ENCODE measurements at regions not wholly inside any gene's neighbourhood (a gene's known extent, or its start where the extent isn't known, plus 50 kb on each side); places are given as distances from the start of the nearest gene placed in this dataset.
"Not testable (repeated sequence)": the region's sequence is repeated elsewhere in the genome, so short reads cannot be mapped to it uniquely, and the experiment has no call there.

DNA sequence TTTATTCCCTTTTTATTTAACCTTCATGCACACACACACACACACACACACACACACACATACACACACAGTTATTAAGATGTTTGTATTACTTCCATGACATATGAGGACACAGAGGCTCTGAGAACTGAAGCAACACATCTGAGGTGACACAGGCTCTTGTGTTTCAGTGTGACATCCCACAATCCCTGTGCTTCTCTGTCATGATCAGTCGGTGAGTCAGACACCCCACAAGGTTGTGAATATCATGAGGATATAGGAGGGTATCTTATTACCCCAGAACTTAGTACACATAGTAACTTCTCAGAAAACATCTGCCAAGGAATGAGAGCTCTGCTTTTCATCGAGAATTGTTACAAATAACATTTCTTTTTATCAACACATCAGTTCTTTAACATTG is 459.3 kb downstream of the PLPP3 start:
- no peak for DNase-seq (ENCODE audit: low spot score)

DNA sequence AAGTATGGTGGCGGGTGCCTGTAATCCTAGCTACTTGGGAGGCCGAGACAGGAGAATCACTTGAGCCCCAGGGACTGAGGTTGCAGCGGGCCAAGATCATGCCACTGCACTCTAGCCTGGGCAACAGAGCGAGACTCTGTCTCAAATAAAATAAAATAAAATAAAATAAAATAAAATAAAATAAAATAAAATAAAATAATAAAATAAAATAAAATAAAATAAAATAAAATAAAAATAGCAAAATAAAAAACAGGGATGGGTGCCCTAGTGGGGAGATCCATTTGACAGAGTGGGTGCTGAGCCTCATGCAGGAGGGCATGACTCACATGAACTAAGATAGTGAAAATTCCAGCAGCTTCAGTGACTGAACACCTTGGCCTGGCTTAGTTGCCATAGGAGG is 460.7 kb downstream of the PLPP3 start:
- not testable (repeated sequence) for DNase-seq (ENCODE audit: low spot score)

DNA sequence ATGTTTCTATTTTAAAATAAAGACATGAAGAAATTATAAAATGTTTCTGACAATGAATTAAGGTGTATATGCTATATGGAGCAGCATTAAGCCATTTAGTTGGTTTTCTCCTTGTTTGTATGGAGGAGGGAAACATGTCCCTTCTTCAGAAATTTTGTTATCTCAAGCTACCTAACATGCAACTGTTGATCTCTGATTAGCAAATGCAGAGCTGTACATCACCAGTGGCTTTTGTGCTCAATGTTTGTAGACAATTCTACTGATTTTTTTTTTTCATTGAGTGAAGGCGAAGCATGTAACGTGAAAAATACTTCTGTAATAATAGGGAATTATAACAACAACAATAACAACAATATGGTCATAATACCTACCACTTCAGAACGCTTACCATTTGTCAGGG is 463.7 kb downstream of the PLPP3 start:
- DNase-seq (ENCODE audit: low spot score) = no peak

DNA sequence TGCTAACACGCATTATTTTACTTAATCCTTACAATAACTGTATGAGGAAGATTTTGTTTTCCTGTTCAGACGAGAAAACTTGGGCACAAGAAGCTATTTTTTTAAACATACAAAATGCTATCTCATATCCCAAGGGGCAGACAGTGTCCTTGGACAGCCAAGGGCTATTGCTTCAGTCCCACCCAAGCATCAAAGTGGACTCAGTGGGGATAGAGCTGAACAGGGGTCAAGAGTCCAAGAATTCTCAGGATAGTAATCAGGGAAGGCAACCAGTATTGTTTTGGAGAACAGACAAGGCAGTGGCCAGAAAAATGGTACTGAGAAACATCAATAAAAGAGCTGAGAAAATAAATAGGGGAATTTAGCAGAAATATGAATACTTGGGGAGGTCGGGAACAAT is 465.7 kb downstream of the PLPP3 start:
- no peak for DNase-seq (ENCODE audit: low spot score)

DNA sequence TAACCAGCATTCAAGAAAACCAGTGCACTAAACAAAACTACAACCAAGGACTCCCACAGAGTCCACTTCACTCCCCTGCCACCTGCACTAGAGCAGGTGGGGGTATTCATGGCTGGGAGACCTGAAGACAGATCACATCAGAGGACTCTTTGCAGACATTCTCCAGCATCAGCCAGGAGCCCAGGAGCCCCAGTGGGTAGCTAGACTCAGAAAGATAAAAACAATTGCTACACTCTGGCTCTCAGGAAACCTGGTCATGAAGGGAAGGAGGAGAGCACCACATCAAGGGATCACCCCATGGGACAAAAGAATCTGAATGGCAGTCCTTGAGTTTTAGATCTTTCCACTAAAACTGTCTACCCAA is 472.1 kb downstream of the PLPP3 start:
- DNase-seq (ENCODE audit: low spot score) = no peak

DNA sequence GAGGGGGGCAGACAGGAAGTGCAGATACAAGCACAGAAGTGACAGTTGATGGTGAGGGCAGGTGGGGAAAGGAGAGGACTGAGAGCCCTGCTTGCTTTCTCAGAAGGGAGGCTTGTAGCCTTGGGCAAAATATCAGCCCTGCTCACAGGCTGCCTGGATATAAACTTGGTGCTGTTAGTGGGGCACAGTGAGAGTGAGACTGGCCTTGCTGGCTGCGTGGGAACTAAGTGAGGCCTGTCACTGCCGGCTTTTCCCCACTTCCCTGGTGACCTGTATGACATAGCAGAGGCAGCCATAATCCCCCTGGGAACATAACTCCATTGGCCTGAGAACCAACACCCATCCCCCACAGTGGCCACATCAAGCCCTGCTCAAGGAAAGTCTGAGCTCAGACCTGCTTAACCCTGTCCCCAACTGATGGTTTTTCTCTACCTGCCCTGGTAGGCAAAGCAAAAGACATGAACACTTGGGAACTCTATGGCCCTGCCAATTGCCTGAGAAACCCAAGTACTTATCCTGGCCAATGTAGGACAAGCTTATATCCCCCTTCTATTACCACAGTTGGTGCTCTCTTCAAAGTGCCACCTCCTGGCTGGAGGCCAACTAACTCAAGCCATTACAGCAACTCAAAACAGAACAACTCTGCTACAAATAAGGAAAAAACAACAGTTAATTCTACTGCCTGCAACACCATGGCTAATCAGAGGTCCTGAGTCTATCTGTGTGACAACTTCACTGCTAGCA is 472.7 kb downstream of the PLPP3 start:
- DNase-seq (ENCODE audit: low spot score) = no peak

DNA sequence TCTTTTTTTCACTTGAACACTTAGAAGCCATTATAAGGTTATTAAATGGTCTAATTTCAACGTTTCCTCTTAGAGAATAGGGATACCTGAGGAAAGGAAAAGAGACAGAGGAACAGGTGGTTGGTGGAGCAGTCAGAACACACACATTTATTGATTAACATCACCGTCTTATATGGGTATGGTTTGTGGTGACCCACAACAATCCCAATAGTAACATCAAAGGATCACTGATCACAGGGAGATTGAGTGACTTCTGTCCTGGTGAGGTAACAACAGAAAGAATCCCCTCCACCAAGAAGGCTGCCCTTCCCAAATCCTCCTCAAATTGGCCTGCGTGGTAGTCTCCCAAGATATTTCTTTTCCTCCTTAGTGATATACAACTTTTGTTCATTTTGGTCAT is 474.0 kb downstream of the PLPP3 start:
- DNase-seq (ENCODE audit: low spot score) = no peak

DNA sequence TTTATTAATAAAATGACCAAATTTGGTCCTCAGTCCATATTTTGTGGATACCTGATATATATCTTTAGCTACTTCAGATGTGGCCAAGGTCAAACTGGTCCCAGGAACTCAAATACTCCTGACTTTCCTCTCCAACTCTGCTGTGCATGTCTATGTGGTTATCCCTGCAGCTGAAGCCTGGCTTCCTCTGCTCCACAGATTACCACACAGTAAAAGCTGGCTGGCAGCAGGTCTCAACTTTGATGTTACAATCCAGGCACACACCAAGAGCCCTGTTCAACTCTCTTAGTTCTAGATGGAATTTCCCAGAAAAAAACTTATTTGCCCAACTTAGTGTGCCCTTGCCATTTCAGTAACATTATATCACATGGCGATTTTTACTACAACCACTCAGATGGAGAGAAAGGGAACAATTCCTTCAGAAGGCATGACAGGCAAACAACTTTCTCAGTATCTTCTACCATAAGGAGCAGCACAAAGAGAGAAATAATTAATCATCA is 479.5 kb downstream of the PLPP3 start:
- peak; percentile 53 for DNase-seq (ENCODE audit: low spot score)

DNA sequence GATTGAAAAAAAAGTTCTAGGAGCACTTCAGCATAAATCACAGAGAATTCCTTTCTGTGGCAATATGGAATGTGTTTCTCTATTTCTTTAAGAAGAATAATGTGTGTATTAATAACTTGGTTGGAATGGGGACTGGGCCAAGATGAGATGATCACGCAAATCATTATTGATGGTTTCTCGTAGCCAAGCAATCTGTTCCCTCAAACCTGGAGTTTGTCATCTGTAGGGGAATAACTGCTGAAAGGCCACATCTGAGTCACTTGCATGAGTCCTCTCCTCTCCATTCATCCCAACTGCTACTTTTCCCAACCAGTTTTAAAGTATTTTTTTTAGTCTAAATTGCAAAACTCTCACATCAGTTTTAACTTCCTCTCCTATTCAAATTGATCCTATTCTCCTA is 480.4 kb downstream of the PLPP3 start:
- DNase-seq (ENCODE audit: low spot score) = peak; percentile 87

DNA sequence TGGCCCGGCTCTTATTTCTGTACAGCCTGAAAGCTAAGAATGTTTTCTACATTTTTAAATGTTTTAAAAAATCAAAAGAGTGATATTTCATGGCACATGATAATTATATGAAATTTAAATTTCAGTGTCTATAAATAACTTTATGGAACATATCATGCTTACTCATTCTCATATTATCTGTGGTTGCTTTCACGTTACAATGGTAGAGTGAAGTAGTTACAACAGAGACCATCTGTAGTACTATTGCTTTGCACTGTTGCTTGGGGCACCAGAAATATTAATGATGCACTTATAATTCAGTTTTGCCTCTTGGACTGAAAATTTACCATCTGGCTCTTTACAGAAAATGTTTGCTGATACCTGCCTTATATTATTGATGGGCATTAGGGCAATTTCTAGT is 481.6 kb downstream of the PLPP3 start:
- no peak for DNase-seq (ENCODE audit: low spot score)

DNA sequence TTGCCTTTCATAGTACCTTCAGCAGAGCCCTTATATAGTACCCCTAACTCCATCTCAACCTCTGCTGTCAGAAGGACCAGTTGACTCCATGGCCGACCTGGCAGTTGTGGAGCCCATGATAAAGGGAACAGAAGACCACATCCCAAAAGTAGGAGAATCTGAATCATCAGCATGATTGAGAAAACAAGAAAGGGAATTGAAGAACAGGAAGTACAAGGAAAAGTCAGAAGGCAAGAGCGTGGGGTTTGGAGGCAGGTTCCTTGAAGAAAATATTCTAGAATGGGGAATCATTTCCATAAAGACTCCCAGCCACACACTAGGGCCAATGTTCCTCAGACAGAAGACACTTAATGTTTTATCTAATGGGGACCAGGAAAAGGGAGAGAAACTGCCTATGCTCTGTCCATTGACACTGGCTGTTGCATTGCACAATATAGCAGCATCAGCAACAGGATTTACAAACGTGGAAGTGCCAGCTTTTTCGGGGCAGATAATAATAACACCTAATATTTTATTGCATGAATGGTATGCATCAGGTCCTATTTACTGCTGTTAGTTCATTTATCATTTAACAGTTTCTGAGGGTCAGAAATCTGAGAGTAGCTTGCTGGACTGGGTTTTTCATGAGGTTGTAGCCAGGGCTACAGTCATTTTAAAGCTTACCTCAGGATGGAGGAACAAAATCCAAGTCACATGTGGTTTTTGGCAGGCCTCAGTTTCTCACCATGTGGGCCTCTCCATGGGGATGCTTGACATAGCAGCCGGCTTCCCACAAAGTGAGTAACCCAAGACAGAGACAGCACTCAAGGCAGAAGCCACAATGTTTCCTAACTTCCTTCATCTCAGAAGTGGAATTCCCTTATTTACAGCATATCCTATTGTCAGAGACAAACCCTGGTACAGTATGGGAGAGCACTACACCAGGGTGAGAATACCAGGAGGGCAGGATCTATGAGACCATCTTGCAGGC is 483.4 kb downstream of the PLPP3 start:
- peak; percentile 81 for DNase-seq (ENCODE audit: low spot score)

DNA sequence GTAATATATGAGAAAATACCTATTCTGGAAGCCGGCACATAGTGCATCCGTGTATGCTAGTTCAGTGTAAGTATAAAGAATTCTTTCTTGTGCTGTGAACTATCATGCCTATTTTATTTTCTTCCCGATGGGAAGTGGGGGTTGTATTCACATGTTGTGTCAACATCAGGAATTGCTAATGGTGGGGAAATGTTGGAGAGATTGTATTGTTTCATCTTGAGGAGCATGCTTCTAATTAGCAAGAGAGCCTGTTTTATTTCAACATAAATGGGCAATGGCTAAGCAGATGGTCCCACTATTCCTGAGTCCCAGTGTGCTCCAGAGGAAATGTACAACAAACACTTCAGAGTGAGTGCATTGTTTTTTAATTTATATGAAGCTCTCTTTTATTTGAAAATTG is 485.2 kb downstream of the PLPP3 start:
- DNase-seq (ENCODE audit: low spot score) = peak; percentile 45

DNA sequence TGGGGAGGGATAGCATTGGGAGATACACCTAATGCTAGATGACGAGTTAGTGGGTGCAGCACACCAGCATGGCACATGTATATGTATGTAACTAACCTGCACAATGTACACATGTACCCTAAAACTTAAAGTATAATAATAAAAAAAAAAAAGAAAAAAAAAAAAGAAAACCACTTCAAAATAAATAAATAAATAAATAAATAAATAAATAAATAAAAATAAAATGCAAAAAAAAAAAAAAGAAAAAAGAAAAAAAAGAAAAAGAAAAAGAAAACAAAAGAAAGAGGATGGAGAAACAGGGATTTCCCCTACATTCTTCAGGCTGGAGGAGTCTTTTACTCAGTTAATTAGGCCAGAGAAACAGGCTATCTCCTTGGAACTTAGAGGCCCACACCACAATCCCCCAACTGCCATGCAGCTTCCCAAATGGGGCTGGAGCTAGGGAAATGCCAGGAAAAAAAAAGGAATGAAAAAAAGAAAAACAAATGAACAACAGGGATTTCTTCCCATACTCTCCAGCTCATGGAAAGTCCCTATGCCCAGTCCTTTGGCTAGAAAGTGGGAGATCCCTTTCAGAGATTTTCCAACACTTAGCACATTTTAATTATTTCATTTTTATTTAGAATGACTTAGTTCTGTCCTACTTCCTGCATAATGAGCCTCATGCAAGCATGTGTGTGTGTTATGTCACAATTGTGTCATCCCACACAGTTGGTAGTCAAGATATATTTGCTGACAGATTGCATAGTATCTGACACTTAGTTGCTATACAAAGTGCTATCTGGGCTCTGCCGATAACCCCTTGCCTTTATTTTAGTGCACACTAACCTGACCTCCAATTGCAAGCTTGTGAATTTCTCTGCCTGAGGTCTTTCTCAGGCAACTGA is 486.4 kb downstream of the PLPP3 start:
- DNase-seq (ENCODE audit: low spot score) = no peak

DNA sequence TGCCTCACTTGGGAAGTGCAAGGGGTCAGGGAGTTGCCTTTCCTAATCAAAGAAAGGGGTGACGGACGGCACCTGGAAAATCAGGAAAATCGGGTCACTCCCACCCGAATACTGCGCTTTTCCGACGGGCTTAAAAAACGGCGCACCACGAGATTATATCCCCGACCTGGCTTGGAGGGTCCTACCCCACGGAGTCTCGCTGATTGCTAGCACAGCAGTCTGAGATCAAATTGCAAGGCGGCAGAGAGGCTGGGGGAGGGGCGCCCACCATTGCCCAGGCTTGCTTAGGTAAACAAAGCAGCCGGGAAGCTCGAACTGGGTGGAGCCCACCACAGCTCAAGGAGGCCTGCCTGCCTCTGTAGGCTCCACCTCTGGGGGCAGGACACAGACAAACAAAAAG is 489.5 kb downstream of the PLPP3 start:
- not testable (repeated sequence) for DNase-seq (ENCODE audit: low spot score)

DNA sequence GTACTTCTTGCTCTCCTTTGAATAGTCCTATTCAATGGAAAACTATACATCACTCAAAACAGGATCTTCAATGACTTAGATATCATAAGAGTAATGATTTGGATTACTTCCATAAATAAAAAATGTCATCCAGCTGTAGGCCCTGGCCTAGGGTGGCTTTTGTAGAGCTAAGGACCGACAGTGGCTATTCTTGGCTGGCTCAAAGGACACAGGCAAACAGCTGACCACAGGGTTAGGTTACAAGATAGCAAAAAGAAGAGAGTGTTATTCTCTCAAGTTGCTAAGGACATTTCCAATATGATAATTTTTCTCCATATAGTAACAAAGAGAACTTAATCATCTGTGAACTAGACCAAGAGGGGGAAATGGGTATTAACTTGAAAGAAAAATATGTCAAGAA is 495.1 kb downstream of the PLPP3 start:
- DNase-seq (ENCODE audit: low spot score) = no peak

DNA sequence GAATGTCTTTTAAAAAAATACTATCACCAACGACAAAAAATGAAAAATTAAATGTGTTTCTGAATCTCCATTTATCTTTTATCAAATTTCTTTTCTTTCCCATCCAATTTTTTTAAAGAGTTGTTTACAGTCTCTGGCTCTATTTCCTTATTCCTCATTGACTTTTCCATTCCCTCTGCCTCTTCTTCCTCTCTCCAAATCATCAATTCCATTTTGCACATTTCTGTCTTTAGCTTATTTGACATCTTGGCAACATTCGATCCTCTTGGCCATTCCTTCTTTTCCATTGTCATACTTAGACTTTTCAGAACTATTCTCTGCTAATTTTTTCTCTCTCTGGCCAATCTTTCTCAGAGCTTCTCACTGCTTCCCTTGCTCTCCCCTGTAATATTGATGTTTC is 497.6 kb downstream of the PLPP3 start:
- no peak for DNase-seq (ENCODE audit: low spot score)

DNA sequence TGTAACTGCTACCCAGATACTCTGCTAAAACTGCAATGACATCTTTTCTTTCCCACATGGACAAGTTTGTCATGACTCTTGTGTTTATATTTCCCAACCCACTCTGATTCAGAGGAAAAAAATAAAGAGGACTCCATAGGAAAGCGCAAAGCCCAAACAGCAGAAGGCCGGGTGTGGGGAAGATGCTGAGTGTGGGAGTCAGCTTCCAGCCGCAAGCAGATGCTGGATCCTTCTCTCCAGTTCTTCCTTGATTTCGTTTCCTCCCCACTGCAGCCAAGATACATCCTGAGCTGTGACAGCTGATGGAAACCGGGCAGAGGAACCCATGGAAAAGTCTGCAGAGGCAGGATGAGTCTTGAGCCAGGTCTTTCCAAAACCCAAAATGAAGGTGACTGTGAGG is 498.2 kb downstream of the PLPP3 start:
- peak; percentile 87 for DNase-seq (ENCODE audit: low spot score)

DNA sequence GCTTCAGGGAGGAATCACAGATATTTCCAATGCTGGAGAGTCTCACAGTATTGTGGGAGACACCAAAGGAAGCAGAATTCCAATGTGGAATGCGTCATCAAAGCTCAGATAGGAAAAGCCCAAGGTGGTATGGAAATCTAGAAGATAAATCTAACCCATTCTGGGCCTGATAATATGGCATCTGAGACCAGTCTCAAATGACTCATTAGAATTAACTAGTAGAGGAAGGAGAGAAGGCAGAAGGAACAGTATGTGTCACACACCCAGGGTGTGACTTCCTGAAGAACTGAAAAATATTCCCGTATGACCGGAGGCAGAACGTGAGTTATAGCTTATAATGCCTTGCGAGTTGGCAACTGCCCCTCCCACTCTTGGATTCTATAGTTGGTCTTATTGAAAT is 499.2 kb downstream of the PLPP3 start:
- DNase-seq (ENCODE audit: low spot score) = peak; percentile 36

DNA sequence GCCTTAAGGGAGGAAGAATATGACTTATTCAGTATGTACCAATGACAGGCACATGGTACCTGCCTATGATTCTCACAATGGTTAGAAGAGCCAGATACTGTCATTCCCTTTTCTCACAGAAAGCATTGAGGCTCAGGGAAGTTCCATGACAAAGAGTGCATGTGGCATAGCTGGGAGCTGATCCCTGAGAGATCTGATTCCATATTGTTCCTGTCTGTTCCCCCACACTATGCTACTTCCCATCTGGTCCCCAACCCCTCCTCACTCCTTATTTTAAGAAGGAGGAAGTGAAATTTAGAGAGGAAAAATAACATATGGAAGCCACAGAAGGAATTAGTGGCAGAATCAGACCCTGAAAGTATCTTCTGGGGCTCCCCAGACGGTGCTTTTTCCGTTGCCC is 500.0 kb downstream of the PLPP3 start:
- DNase-seq (ENCODE audit: low spot score) = no peak

DNA sequence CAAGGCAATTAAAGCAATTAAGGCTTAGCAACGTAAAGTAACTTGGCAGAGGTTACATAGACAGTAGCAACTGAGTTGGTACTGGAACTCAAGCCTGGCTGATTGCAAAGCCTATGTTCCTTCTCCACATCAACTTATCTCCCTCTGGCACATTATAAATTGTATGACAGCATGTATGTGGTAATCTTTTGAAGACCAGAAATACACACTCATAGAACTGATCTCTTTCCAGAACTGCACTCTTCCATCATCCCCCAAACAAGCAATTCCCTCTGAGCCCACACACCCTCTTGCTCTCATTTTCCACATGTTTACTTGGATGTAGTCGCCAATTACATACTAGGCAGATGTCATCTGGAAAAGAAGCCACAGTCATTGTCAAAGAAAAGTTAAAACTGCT is 502.2 kb downstream of the PLPP3 start:
- DNase-seq (ENCODE audit: low spot score) = no peak

DNA sequence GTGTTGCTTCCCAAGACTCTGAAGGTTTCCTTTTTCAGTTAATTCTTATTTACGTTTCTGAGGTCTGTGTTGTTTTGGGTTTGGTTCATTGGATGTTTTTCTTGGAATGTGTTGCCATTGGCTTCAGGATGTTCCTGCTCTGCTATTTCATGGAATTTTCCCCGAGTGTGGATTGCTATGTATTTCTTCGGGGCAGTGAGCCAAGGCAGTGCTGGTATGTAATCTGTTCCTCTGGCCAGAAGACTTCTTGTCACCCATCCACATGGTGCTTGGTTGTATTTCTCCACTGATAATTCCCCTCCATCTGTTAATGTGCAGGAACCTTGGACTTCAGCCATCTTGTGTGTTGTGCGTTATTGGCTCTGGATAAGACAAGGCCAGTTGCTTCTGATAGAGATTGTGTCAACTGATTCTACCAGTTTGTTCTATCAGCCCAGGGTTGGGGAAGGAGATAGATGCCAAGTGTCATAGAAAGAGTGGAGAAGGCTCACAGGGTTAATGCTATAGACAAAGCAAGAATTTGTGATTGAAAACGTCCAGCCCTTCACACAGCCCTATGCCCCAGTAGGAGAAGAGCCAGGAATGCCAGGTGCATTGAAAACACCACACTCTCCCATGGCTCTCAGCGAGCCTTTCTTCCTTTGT is 505.2 kb downstream of the PLPP3 start:
- peak; percentile 85 for DNase-seq (ENCODE audit: low spot score)

DNA sequence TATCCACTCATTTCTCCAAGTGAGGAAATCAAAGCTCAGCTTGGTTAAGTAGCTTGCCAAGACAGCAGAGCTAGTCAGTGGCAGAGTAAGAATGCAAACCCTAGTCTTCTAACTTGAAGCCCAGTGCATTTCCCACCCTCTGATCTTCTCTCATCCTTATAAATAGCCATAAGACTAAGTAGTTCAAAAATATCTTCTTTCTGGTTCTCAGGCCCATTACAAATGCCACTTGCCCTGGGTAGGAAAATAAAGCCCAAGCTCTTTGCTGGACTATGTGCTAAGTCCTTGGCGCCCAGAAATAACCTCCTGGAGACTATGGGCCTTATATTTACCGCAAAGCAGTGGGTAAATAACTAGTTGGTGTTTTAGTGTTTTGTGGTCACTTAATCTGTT is 505.8 kb downstream of the PLPP3 start:
- DNase-seq (ENCODE audit: low spot score) = peak; percentile 7

Data from AG08395 (cell line).